GM18520 (cell line): ENCODE measurements at regions not wholly inside any gene's neighbourhood (a gene's known extent, or its start where the extent isn't known, plus 50 kb on each side); places are given as distances from the start of the nearest gene placed in this dataset.

ENCODE experiments used
- ATAC-seq: cut with Tn5 transposase; IDR thresholded peaks from one replicate; pipeline ENCODE4 v1.9.1; 2021; ENCODE audit not compliant: unreplicated experiment

DNA sequence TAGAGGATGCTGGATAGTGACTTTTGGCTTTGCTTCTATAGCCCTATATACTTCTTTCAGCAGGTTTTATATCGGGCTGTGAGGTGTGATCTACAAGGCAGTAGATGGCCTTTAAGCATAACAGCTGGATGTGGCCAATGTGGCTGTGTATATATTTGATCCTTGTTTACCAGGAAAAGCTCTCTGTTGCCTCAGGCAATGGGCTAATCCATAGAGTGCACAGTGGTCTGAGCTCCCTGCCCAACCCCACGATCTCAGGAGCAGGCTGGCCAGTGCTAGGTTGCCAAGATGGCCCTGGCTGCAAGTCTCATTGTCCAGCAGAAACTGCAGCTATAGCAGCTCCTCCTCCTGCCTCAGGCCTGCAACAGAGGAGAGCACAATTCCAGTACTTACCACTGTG lies 72.3 kb upstream of the SPHKAP start:
- ATAC-seq: no peak

DNA sequence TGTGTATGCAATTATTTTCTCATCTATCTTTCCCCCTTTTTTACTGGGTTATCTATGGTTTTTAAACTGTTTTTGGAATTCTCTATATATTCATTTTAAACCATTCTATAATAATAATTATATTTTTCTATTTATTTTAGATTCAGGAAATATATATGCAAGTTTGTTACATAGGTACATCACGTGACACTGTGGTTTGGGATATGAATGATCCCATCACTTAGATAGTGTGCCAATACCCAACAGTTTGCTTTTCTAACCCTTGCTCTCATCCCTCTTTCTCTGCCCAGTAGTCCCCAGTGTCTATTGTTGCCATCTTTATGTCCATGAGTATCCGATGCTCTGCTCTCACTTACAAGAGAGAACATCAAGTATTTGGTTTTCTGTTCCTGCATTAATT lies 65.8 kb upstream of the SPHKAP start:
- no peak for ATAC-seq

DNA sequence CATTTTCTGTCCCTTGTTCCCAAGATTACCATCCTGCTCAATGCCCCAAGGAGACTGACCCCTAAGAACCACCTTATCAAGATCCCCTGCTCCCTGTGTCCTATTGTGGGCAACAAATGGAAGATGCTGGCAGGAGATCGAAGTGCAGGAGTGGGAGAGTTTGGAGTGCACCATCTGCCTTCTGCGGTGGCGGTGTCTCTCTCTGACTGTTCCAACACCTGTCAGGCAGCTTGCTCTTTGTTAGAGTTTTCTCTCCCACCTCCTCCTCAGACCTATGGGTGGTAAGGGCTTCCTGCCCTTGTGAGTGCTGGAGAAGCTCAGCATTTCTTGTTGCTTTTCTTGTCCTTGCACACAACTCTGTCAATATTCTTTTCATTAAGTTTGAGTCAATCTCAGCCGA lies 64.1 kb upstream of the SPHKAP start:
- ATAC-seq: no peak

DNA sequence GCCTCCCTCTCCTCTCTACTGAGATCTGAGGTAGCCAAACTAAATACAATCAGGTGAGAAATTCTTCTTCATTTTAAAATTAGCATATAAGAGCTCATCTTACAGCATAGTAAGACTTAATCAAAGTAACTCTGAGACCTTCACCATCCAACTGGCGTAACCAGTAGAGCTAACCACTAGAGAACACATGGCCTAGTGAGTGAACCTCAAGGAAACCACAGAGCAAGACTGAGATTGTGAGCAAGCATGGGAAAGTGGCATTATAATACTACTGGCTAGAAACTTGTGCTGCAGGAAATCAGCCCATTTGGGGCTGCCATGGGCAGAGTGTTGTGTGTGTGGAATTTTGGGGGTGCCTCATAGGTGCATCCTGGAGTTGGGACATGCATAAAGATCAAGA lies 61.1 kb upstream of the SPHKAP start:
- no peak for ATAC-seq

DNA sequence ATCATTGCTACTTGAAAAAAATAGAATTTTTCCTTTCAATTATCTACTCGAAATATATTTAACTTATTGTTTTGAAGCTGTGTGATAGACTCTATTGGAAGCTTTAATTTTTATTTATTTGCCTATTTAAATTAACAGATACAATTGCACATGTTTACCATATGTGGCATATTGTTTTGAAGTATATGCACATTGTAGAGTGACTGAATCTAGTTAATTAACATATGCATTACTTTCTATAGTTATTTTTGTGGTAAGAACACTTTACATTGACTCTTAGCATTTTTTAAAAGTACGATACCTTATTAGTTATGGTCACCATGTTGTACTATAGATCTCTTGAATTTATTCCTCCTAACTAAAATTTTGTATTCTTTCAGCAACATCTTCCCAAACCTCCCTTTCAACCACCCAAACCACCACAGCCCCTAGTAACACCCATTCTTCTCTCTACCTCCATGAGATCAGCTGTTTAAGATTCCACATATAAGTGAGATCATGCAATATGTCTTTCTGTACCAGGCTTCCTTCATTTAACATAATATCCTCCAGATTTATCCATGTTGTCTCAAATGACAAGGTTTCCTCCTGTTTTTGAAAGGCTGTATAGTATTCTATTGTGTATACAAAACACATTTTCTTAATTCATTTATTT lies 58.5 kb upstream of the SPHKAP start:
- no peak for ATAC-seq

DNA sequence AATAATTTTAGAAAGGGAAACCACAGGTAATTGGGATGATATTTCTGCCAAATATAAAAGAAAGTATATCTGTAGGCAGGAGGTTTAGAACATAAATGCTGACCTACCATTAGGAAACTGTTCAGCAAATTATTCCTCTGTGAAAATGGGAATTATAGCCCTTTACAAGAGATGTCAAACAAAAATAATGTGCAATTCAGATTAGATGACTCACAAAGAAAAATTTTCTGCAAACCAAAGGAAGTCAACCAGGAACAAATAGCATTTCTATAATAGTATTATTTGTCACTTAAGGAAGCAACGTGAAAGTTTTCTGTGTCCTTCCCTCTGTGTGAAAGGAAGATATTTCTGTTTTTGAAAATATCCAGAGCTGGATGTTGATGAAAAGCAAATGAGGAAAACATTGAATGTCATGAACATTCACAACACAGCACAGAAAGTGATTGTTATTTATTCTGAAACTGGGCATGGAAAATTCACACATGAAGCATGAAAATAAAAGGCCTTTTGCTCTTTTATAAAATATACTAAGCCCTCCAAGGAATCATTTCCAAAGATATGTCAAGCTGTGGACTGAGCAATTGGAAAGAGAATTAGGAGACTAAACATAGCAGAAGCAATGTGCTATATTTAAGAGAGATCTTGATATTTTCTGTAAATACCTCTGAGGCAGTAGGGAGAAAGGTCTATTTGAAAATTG lies 57.9 kb upstream of the SPHKAP start:
- ATAC-seq: no peak
